ENCODE measurements at regions not wholly inside any gene's neighbourhood (a gene's known extent, or its start where the extent isn't known, plus 50 kb on each side); places are given as distances from the start of the nearest gene placed in this dataset.

DNA sequence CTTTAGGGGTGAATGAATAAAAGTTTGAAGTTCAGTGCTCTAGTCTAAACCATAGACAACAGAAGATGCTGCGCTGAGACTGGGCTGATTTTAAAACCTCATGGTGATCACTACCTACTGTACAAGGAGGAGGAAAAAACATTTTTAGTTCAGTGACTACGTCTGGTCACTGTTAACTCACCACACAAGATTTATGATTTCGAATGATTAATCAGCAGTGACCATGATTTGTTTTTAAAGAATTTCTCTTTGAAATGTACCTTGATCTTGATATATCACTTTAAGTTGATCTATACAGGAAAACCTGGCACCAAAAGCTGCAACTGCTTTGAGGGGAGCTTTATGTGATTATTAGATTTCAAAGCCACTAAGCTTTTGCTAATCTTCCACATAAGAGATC is 286.3 kb downstream of the PDGFC start:
- Histone ChIP-seq H3K27ac (ENCODE audit: low read depth, low read length) (no peak overlapping the region), H3K9me3 (ENCODE audit: low read length) (no peaks in the 10 kb centered on the region), H3K4me3 (ENCODE audit: low read length) (no peak overlapping the region), H3K4me1 (ENCODE audit: insufficient read depth, low read length) (no peaks in the 10 kb centered on the region), H3K36me3 (ENCODE audit: insufficient read depth, low read length) (no peaks in the 10 kb centered on the region), H3K27me3 (ENCODE audit: insufficient read depth, low read length, poor library complexity, severe bottlenecking) (no peaks in the 10 kb centered on the region)
- no peak overlapping the region for H3K27ac Mint-ChIP-seq
- H3K27me3 Mint-ChIP-seq = no peaks in the 10 kb centered on the region
- H3K4me3 Mint-ChIP-seq = no peak overlapping the region
- DNase-seq = no peak
- CTCF ChIA-PET = no interaction called here
- no peaks in the 10 kb centered on the region for H3K36me3 Mint-ChIP-seq
- no peaks in the 10 kb centered on the region for H3K4me1 Mint-ChIP-seq
- POLR2A ChIA-PET = no interaction called here
- peaks cover 0 to 12% (median 3%) of the 10 kb centered on the region in 5 donors for H3K9me3 Mint-ChIP-seq

DNA sequence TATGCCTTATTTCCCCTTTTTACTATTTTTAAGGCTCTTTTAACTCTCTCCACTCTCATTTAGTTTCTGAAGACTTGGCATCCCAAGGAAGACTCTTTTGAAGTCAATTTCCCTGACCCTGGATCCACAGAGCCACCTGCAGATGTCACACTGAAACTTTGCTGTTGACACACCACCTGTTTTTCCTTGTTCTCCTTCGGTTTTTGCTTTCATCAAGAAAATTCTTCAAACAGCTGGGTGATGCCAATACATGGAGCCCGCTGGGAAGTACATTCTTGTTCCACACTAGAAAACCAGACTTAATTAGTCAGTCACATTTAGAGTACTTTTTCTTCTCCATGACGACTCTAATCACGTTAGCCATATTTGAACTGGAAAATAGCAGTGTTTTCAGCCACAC is 293.9 kb downstream of the PDGFC start:
- no peak for DNase-seq
- no peaks in the 10 kb centered on the region for H3K27me3 Mint-ChIP-seq
- Histone ChIP-seq H3K27ac (ENCODE audit: low read depth, low read length) (no peak overlapping the region), H3K4me1 (ENCODE audit: insufficient read depth, low read length) (no peaks in the 10 kb centered on the region), H3K27me3 (ENCODE audit: insufficient read depth, low read length, poor library complexity, severe bottlenecking) (no peaks in the 10 kb centered on the region), H3K36me3 (ENCODE audit: insufficient read depth, low read length) (no peaks in the 10 kb centered on the region), H3K9me3 (ENCODE audit: low read length) (no peaks in the 10 kb centered on the region), H3K4me3 (ENCODE audit: low read length) (no peak overlapping the region)
- ChIA-PET POLR2A (no interaction called here), CTCF (no interaction called here)
- H3K27ac Mint-ChIP-seq = no peak overlapping the region
- peaks cover 5 to 8% (median 7%) of the 10 kb centered on the region in 5 donors for H3K9me3 Mint-ChIP-seq
- no peak overlapping the region for H3K4me3 Mint-ChIP-seq
- H3K36me3 Mint-ChIP-seq = no peaks in the 10 kb centered on the region
- no peaks in the 10 kb centered on the region for H3K4me1 Mint-ChIP-seq

DNA sequence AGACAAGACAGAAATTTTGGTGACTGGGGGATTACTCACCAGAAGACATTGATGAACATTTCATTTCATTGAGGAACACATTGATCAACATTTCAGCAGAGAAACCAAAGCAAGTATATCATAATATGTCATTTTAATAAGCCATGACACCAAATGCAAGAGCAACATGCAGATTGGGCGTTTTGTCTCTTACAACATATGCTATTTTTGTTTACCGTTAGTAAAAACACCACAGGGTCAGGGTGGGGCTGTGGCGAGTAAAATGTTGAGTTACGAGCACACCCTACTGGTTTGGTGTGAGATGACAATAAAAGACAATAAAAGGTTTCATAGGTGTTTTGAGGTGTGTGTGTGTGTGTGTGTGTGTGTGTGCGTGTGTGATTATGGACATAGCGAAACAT is 294.5 kb downstream of the PDGFC start:
- DNase-seq = no peak
- ChIA-PET POLR2A (no interaction called here), CTCF (no interaction called here)
- Mint-ChIP-seq H3K27me3 (no peaks in the 10 kb centered on the region), H3K4me3 (no peak overlapping the region), H3K27ac (no peak overlapping the region), H3K36me3 (no peaks in the 10 kb centered on the region), H3K9me3 (peaks cover 5 to 8% (median 7%) of the 10 kb centered on the region in 5 donors), H3K4me1 (no peaks in the 10 kb centered on the region)
- Histone ChIP-seq H3K4me3 (ENCODE audit: low read length) (no peak overlapping the region), H3K27me3 (ENCODE audit: insufficient read depth, low read length, poor library complexity, severe bottlenecking) (no peaks in the 10 kb centered on the region), H3K27ac (ENCODE audit: low read depth, low read length) (no peak overlapping the region), H3K4me1 (ENCODE audit: insufficient read depth, low read length) (no peaks in the 10 kb centered on the region), H3K36me3 (ENCODE audit: insufficient read depth, low read length) (no peaks in the 10 kb centered on the region), H3K9me3 (ENCODE audit: low read length) (no peaks in the 10 kb centered on the region)

DNA sequence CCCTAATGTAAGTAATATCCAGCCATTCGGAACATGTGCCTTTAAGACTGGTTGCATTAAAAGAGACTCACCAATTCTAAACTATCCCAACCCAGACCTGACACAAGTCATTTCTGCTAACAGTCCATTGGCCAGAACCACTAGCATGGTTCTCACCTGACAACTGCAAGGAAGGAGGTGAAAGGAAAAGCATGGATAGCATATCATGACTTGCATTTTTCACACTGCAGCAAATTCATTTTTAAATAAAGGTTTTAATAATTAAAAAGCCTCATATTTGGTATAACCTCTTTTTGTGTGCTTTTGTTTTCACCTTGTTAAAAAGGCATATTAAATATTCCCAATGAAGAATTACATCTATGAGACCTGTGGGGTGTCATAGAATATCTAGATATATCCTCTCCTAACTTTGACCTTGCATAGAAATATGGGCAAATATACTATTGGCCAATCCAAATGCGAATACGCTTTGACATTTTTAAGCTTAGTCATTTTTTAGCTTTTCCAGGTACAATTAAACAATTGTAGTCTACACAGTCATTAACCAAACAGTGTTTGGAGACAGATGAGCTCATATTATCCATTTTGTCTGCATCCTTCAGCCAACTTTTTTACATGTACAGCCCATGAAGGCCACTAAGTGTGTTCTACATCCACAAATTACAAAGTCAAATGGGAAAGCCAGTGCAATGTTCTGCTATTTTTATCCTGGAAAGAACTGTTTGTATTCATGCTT is 295.3 kb downstream of the PDGFC start:
- H3K4me1 Mint-ChIP-seq = no peaks in the 10 kb centered on the region
- no peaks in the 10 kb centered on the region for H3K27me3 ChIP-seq (ENCODE audit: insufficient read depth, low read length, poor library complexity, severe bottlenecking)
- no peak overlapping the region for H3K4me3 ChIP-seq (ENCODE audit: low read length)
- H3K36me3 ChIP-seq (ENCODE audit: insufficient read depth, low read length) = no peaks in the 10 kb centered on the region
- H3K27me3 Mint-ChIP-seq = no peaks in the 10 kb centered on the region
- H3K36me3 Mint-ChIP-seq = no peaks in the 10 kb centered on the region
- ChIA-PET POLR2A (no interaction called here), CTCF (no interaction called here)
- H3K4me1 ChIP-seq (ENCODE audit: insufficient read depth, low read length) = no peaks in the 10 kb centered on the region
- no peaks in the 10 kb centered on the region for H3K9me3 ChIP-seq (ENCODE audit: low read length)
- H3K4me3 Mint-ChIP-seq = no peak overlapping the region
- no peak for DNase-seq
- H3K27ac Mint-ChIP-seq = no peak overlapping the region
- peaks cover 5 to 8% (median 7%) of the 10 kb centered on the region in 5 donors for H3K9me3 Mint-ChIP-seq
- H3K27ac ChIP-seq (ENCODE audit: low read depth, low read length) = no peak overlapping the region

DNA sequence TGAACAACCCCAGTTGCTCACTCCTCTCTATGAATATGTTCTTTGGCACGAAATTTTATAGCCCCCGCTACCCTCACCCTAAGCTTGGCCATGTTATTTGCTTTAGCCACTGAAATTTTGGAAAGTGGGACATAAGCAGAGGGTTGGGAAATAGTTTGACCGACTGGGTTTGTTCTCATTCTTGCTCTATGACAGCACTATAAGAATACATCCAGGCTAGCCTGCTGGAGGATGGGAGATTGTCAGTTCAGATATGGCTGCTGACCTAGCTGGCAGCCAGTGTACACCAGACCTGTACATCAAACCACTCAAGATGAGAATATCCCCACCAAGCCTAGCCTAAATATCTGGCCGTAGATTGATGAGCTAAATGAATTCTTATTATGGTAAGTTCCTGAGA is 298.1 kb downstream of the PDGFC start:
- H3K4me1 Mint-ChIP-seq = no peaks in the 10 kb centered on the region
- no peaks in the 10 kb centered on the region for H3K4me1 ChIP-seq (ENCODE audit: insufficient read depth, low read length)
- H3K9me3 Mint-ChIP-seq = peaks cover 0 to 24% (median 7%) of the 10 kb centered on the region in 5 donors
- no peak overlapping the region for H3K27ac ChIP-seq (ENCODE audit: low read depth, low read length)
- no peak for DNase-seq
- H3K27me3 Mint-ChIP-seq = no peaks in the 10 kb centered on the region
- no peak overlapping the region for H3K4me3 ChIP-seq (ENCODE audit: low read length)
- no peaks in the 10 kb centered on the region for H3K27me3 ChIP-seq (ENCODE audit: insufficient read depth, low read length, poor library complexity, severe bottlenecking)
- ChIA-PET POLR2A (no interaction called here), CTCF (no interaction called here)
- no peak overlapping the region for H3K4me3 Mint-ChIP-seq
- no peaks in the 10 kb centered on the region for H3K36me3 Mint-ChIP-seq
- H3K27ac Mint-ChIP-seq = no peak overlapping the region
- no peaks in the 10 kb centered on the region for H3K36me3 ChIP-seq (ENCODE audit: insufficient read depth, low read length)
- H3K9me3 ChIP-seq (ENCODE audit: low read length) = no peaks in the 10 kb centered on the region

DNA sequence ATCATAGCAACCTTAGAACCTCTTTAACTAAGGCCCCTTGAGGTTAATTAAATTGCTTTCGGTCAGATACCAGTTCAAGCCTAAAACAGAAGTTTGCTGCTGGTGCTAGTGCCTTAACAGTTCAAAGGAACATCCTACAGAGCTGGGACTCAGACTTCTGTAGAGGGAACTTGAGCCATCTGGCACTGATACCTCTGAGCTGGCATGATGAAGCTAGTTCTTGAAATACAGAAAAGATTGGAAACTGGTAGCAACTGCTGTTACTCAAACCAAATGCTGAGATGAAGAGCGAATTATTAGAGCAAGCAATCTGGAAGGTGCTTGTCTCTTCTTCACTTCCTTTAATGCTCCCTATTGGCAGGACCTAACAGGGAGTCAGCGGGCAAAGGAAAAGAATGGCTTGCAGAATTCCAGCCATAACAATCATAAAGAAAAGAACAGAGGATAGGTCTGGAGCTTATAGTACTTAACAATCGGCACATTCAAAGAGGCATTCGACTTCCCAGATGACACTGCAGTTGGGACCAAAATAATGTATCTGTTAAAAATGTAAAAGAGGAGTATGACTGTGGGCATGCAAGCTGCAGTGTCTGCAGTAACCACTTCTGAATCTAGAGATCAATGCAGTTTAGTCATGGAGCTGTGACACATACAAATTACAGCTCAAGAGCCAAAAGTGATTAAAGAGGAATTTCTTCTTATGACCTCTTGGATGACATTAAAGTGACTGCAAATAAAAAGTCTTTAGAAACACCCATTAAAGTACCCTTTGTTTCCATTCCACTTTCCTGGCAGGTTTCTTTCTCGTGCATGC is 298.9 kb downstream of the PDGFC start:
- CTCF ChIA-PET = no interaction called here
- H3K4me1 Mint-ChIP-seq = no peaks in the 10 kb centered on the region
- H3K36me3 Mint-ChIP-seq = no peaks in the 10 kb centered on the region
- Histone ChIP-seq H3K4me3 (ENCODE audit: low read length) (no peak overlapping the region), H3K27me3 (ENCODE audit: insufficient read depth, low read length, poor library complexity, severe bottlenecking) (no peaks in the 10 kb centered on the region), H3K9me3 (ENCODE audit: low read length) (no peaks in the 10 kb centered on the region), H3K27ac (ENCODE audit: low read depth, low read length) (no peak overlapping the region), H3K36me3 (ENCODE audit: insufficient read depth, low read length) (no peaks in the 10 kb centered on the region), H3K4me1 (ENCODE audit: insufficient read depth, low read length) (no peaks in the 10 kb centered on the region)
- no peak for DNase-seq
- peaks cover 0 to 20% (median 7%) of the 10 kb centered on the region in 5 donors for H3K9me3 Mint-ChIP-seq
- POLR2A ChIA-PET = no interaction called here
- no peak overlapping the region for H3K4me3 Mint-ChIP-seq
- no peak overlapping the region for H3K27ac Mint-ChIP-seq
- no peaks in the 10 kb centered on the region for H3K27me3 Mint-ChIP-seq

DNA sequence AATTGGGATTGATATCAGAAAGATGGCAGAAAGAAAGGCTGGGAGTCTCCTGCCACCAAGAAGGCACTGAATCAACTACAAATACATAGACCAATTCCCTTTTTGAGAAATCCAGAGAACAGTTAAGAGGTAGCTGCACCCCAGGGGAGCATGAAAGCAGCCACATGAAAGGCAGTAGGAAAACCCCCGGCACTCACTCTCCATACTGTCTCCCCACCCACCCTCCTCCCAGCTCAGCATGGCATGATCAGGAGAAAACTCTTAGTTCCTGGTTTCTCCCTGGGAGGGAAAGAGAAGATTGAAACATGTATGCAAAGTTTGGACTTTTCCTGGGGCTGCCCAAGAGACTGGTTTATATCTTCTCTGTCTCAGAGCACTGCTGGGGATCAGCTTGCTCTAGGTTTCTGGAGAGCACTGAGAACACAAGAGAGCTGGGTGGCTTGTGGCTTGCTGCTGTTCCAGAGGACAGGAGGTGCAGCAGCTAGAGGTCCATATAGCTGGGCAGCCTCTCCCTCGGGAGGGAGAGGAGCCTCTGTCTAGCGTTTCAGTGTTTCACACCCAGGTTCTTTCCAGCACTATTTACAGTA is 305.7 kb downstream of the PDGFC start:
- no peak overlapping the region for H3K27ac ChIP-seq (ENCODE audit: low read depth, low read length)
- H3K4me1 ChIP-seq (ENCODE audit: insufficient read depth, low read length) = no peaks in the 10 kb centered on the region
- H3K27ac Mint-ChIP-seq = no peak overlapping the region
- ChIA-PET POLR2A (no interaction called here), CTCF (interaction anchor here (1.3 kb wide), 1 partner anchor 16 kb away, joined by 3 read pairs; no protein-coding TSS in a partner anchor)
- no peak for DNase-seq
- peaks cover 0 to 33% (median 4%) of the 10 kb centered on the region in 5 donors for H3K9me3 Mint-ChIP-seq
- H3K36me3 ChIP-seq (ENCODE audit: insufficient read depth, low read length) = no peaks in the 10 kb centered on the region
- no peaks in the 10 kb centered on the region for H3K27me3 ChIP-seq (ENCODE audit: insufficient read depth, low read length, poor library complexity, severe bottlenecking)
- no peaks in the 10 kb centered on the region for H3K27me3 Mint-ChIP-seq
- H3K4me3 Mint-ChIP-seq = no peak overlapping the region
- no peak overlapping the region for H3K4me3 ChIP-seq (ENCODE audit: low read length)
- H3K36me3 Mint-ChIP-seq = no peaks in the 10 kb centered on the region
- H3K4me1 Mint-ChIP-seq = no peaks in the 10 kb centered on the region
- no peaks in the 10 kb centered on the region for H3K9me3 ChIP-seq (ENCODE audit: low read length)

DNA sequence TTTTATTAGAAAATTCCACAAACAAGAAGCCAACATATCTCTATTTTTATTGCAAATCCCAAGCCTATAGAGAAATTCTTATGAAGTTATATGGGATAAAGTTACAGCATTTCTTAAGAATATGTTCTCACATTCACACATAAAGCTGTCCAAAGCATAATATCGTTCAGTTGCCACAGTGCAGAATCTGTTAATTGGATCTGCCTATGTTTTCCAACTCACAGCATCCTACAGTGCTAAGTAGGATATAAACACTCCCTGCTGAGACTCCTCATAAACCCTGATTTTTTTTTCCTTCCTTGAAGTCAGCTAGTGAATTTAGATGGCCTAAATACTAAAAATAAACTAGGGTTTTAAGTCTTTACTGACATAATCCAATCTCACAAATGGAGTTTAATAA is 307.9 kb downstream of the PDGFC start:
- Histone ChIP-seq H3K36me3 (ENCODE audit: insufficient read depth, low read length) (no peaks in the 10 kb centered on the region), H3K4me1 (ENCODE audit: insufficient read depth, low read length) (no peaks in the 10 kb centered on the region), H3K27me3 (ENCODE audit: insufficient read depth, low read length, poor library complexity, severe bottlenecking) (no peaks in the 10 kb centered on the region), H3K27ac (ENCODE audit: low read depth, low read length) (no peak overlapping the region), H3K4me3 (ENCODE audit: low read length) (no peak overlapping the region), H3K9me3 (ENCODE audit: low read length) (no peaks in the 10 kb centered on the region)
- H3K36me3 Mint-ChIP-seq = no peaks in the 10 kb centered on the region
- CTCF ChIA-PET = no interaction called here
- DNase-seq = no peak
- H3K4me1 Mint-ChIP-seq = no peaks in the 10 kb centered on the region
- H3K9me3 Mint-ChIP-seq = peaks cover 0 to 30% (median 2%) of the 10 kb centered on the region in 5 donors
- no peaks in the 10 kb centered on the region for H3K27me3 Mint-ChIP-seq
- H3K4me3 Mint-ChIP-seq = no peak overlapping the region
- H3K27ac Mint-ChIP-seq = no peak overlapping the region
- POLR2A ChIA-PET = no interaction called here

Data from CD8-positive, alpha-beta memory T cell (primary cell).